Astrocyte (in vitro differentiated cells and primary cell): ENCODE measurements at regions not wholly inside any gene's neighbourhood (a gene's known extent, or its start where the extent isn't known, plus 50 kb on each side); places are given as distances from the start of the nearest gene placed in this dataset.

ENCODE experiments used
- DNase-seq: peaks from one replicate; pipeline ENCODE4 v3.0.0-alpha.2; 2010; ENCODE audit warnings: low read depth
- FAIRE-seq: peaks from 2 replicates; lab custom pipeline; 2011; peaks lifted over from hg19 to GRCh38; lab: Jason Lieb, UNC
- H2AFZ ChIP-seq: 2 replicates; pipeline ENCODE4 v1.6.0; 2012; ENCODE audit warnings: low read depth, low read length, inconsistent platforms
- H3K27ac ChIP-seq: 2 replicates; pipeline ENCODE4 v1.5.1; 2011; ENCODE audit warnings: low read depth, low read length, inconsistent platforms
- H3K27me3 ChIP-seq: 2 replicates; pipeline ENCODE4 v1.6.0; 2011; ENCODE audit warnings: low read length, inconsistent platforms; ENCODE audit not compliant: insufficient read depth
- H3K36me3 ChIP-seq: 2 replicates; pipeline ENCODE4 v1.5.1; 2011; ENCODE audit warnings: low read length, inconsistent platforms; ENCODE audit not compliant: insufficient read depth
- H3K4me1 ChIP-seq: 2 replicates; pipeline ENCODE4 v1.5.1; 2011; ENCODE audit warnings: low read length, inconsistent platforms; ENCODE audit not compliant: insufficient read depth
- H3K4me2 ChIP-seq: 2 replicates; pipeline ENCODE4 v1.6.0; 2012; ENCODE audit warnings: low read length, inconsistent platforms
- H3K4me3 ChIP-seq: 2 replicates; pipeline ENCODE4 v1.5.1; 2011; ENCODE audit warnings: low read depth, mild to moderate bottlenecking, low read length, inconsistent platforms; ENCODE audit not compliant: insufficient read depth
- H3K79me2 ChIP-seq: 2 replicates; pipeline ENCODE4 v1.6.0; 2012; ENCODE audit warnings: mild to moderate bottlenecking, low read length, inconsistent platforms; ENCODE audit not compliant: insufficient read depth
- H3K9ac ChIP-seq: 2 replicates; pipeline ENCODE4 v1.6.0; 2012; ENCODE audit warnings: mild to moderate bottlenecking, low read length, inconsistent platforms
- H3K9me3 ChIP-seq: 2 replicates; pipeline ENCODE4 v1.5.1; 2012; ENCODE audit warnings: low read depth, mild to moderate bottlenecking, low read length, inconsistent platforms; ENCODE audit not compliant: insufficient read depth
- H4K20me1 ChIP-seq: 2 replicates; pipeline ENCODE4 v1.6.0; 2012; ENCODE audit warnings: low read length, inconsistent platforms; ENCODE audit not compliant: insufficient read depth
- H3K27ac Mint-ChIP-seq: one replicate; pipeline ENCODE4 v1.8.0; 2021; ENCODE audit warnings: mild to moderate bottlenecking, mixed read lengths; ENCODE audit not compliant: unreplicated experiment
- H3K27me3 Mint-ChIP-seq: one replicate; pipeline ENCODE4 v1.8.0; 2021; ENCODE audit warnings: low read depth, mixed read lengths; ENCODE audit not compliant: unreplicated experiment
- H3K36me3 Mint-ChIP-seq: one replicate; pipeline ENCODE4 v1.8.0; 2021; ENCODE audit warnings: low read depth, mixed read lengths; ENCODE audit not compliant: unreplicated experiment
- H3K4me1 Mint-ChIP-seq: one replicate; pipeline ENCODE4 v1.8.0; 2021; ENCODE audit warnings: low read depth, mixed read lengths; ENCODE audit not compliant: unreplicated experiment
- H3K4me3 Mint-ChIP-seq: one replicate; pipeline ENCODE4 v1.8.0; 2021; ENCODE audit warnings: mild to moderate bottlenecking, moderate library complexity, mixed read lengths; ENCODE audit not compliant: unreplicated experiment
- H3K9me3 Mint-ChIP-seq: one replicate; pipeline ENCODE4 v1.8.0; 2021; ENCODE audit warnings: mild to moderate bottlenecking, mixed read lengths; ENCODE audit not compliant: unreplicated experiment
- CTCF ChIP-seq: IDR thresholded peaks from 2 replicates; pipeline ENCODE4 v1.5.1; 2011; ENCODE audit warnings: low read depth, mild to moderate bottlenecking, inconsistent platforms, low read length, moderate library complexity; ENCODE audit not compliant: insufficient read depth
- EZH2 ChIP-seq: IDR thresholded peaks from 2 replicates; pipeline ENCODE4 v1.6.1; 2012; ENCODE audit warnings: mild to moderate bottlenecking, low read length, inconsistent platforms; ENCODE audit not compliant: insufficient read depth

GRCh38 chr18:77464917-77465316 lies 215.3 kb downstream of the GALR1 start:
- FAIRE-seq (no peak), DNase-seq (no peak)
- H4K20me1 ChIP-seq = no peaks in the 10 kb centered on the region
- H3K36me3 ChIP-seq = no peaks in the 10 kb centered on the region
- Mint-ChIP-seq H3K4me3 (no peak overlapping the region), H3K27me3 (no peaks in the 10 kb centered on the region), H3K9me3 (no peaks in the 10 kb centered on the region), H3K4me1 (no peaks in the 10 kb centered on the region), H3K36me3 (no peaks in the 10 kb centered on the region), H3K27ac (no peak overlapping the region)
- no peak overlapping the region for H3K4me3 ChIP-seq
- no peaks in the 10 kb centered on the region for H3K27me3 ChIP-seq
- H2AFZ ChIP-seq = no peak overlapping the region
- no peaks in the 10 kb centered on the region for H3K9me3 ChIP-seq
- no peak for TF ChIP-seq EZH2
- no peak for TF ChIP-seq CTCF
- no peak overlapping the region for H3K27ac ChIP-seq
- H3K79me2 ChIP-seq = no peaks in the 10 kb centered on the region
- no peak overlapping the region for H3K4me2 ChIP-seq
- no peak overlapping the region for H3K9ac ChIP-seq
- no peaks in the 10 kb centered on the region for H3K4me1 ChIP-seq

- no peak for FAIRE-seq
- H3K27ac Mint-ChIP-seq = no peak overlapping the region
- no peak for DNase-seq
- H3K79me2 ChIP-seq = no peaks in the 10 kb centered on the region
- H3K9me3 ChIP-seq = no peaks in the 10 kb centered on the region
- no peaks in the 10 kb centered on the region for H3K36me3 Mint-ChIP-seq
- H3K4me2 ChIP-seq = no peak overlapping the region
- H3K4me1 Mint-ChIP-seq = peaks cover 5% of the 10 kb centered on the region
- no peak overlapping the region for H2AFZ ChIP-seq
- no peaks in the 10 kb centered on the region for H3K27me3 ChIP-seq
- no peaks in the 10 kb centered on the region for H3K9me3 Mint-ChIP-seq
- H3K27ac ChIP-seq = no peak overlapping the region
- no peak overlapping the region for H3K9ac ChIP-seq
- H4K20me1 ChIP-seq = no peaks in the 10 kb centered on the region
- H3K36me3 ChIP-seq = no peaks in the 10 kb centered on the region
- H3K4me1 ChIP-seq = no peaks in the 10 kb centered on the region
- H3K4me3 ChIP-seq = no peak overlapping the region
- no peak for TF ChIP-seq CTCF
- TF ChIP-seq EZH2 = no peak
- no peak overlapping the region for H3K4me3 Mint-ChIP-seq
- H3K27me3 Mint-ChIP-seq = peaks cover 3% of the 10 kb centered on the region
Measured at GRCh38 chr18:77466890-77467289, 217.2 kb downstream of the GALR1 start.

- Mint-ChIP-seq H3K36me3 (no peaks in the 10 kb centered on the region), H3K4me1 (peaks cover 5% of the 10 kb centered on the region), H3K4me3 (no peak overlapping the region), H3K9me3 (no peaks in the 10 kb centered on the region), H3K27me3 (peaks cover 3% of the 10 kb centered on the region), H3K27ac (no peak overlapping the region)
- no peak for TF ChIP-seq CTCF
- TF ChIP-seq EZH2 = no peak
- no peaks in the 10 kb centered on the region for H3K36me3 ChIP-seq
- H3K4me3 ChIP-seq = no peak overlapping the region
- no peak overlapping the region for H3K9ac ChIP-seq
- H4K20me1 ChIP-seq = no peaks in the 10 kb centered on the region
- no peaks in the 10 kb centered on the region for H3K79me2 ChIP-seq
- H3K27ac ChIP-seq = no peak overlapping the region
- FAIRE-seq (no peak), DNase-seq (no peak)
- no peaks in the 10 kb centered on the region for H3K4me1 ChIP-seq
- no peak overlapping the region for H3K4me2 ChIP-seq
- H3K9me3 ChIP-seq = no peaks in the 10 kb centered on the region
- H2AFZ ChIP-seq = no peak overlapping the region
- H3K27me3 ChIP-seq = no peaks in the 10 kb centered on the region
Measured at GRCh38 chr18:77469131-77469530, 219.5 kb downstream of the GALR1 start.
